H9 (cell line): ENCODE measurements at regions not wholly inside any gene's neighbourhood (a gene's known extent, or its start where the extent isn't known, plus 50 kb on each side); places are given as distances from the start of the nearest gene placed in this dataset.

Source experiments
- DNase-seq: peaks from one replicate; pipeline ENCODE4 v3.0.0-alpha.2; 2017
- H2AFZ ChIP-seq: one replicate; pipeline ENCODE4 v1.6.1; 2013; ENCODE audit warnings: mild to moderate bottlenecking, low read length, control low read depth, moderate library complexity
- H2AK5ac ChIP-seq: 2 replicates; pipeline ENCODE4 v1.6.1; 2013; ENCODE audit warnings: low read length, control low read depth, mixed read lengths; ENCODE audit not compliant: insufficient read length
- H2BK120ac ChIP-seq: one replicate; pipeline ENCODE4 v1.6.1; 2013; ENCODE audit warnings: low read depth, mild to moderate bottlenecking, low read length, control low read depth, inconsistent platforms; ENCODE audit not compliant: poor library complexity, severe bottlenecking
- H2BK12ac ChIP-seq: 2 replicates; pipeline ENCODE4 v1.6.1; 2013; ENCODE audit warnings: low read length, control low read depth, mixed read lengths, low read depth; ENCODE audit not compliant: insufficient read length
- H2BK15ac ChIP-seq: 2 replicates; pipeline ENCODE4 v1.6.1; 2013; ENCODE audit warnings: low read depth, low read length, control low read depth
- H2BK20ac ChIP-seq: one replicate; pipeline ENCODE4 v1.6.1; 2013; ENCODE audit warnings: low read depth, mild to moderate bottlenecking, low read length, control low read depth, inconsistent platforms; ENCODE audit not compliant: poor library complexity, severe bottlenecking
- H2BK5ac ChIP-seq: 2 replicates; pipeline ENCODE4 v1.6.1; 2013; ENCODE audit warnings: low read length, control low read depth, mixed read lengths; ENCODE audit not compliant: insufficient read length
- H3K14ac ChIP-seq: 2 replicates; pipeline ENCODE4 v1.6.1; 2013; ENCODE audit warnings: low read length, control low read depth; ENCODE audit not compliant: insufficient read depth
- H3K18ac ChIP-seq: 2 replicates; pipeline ENCODE4 v1.6.1; 2013; ENCODE audit warnings: low read depth, mild to moderate bottlenecking, mixed read lengths, low read length, control low read depth; ENCODE audit not compliant: insufficient read length
- H3K23ac ChIP-seq: 2 replicates; pipeline ENCODE4 v1.6.1; 2013; ENCODE audit warnings: low read length, control low read depth, mixed read lengths, low read depth; ENCODE audit not compliant: insufficient read length
- H3K23me2 ChIP-seq: 2 replicates; pipeline ENCODE4 v1.6.1; 2013; ENCODE audit warnings: low read depth, mild to moderate bottlenecking, mixed read lengths, low read length, control low read depth; ENCODE audit not compliant: insufficient read length, poor library complexity, severe bottlenecking
- H3K27ac ChIP-seq: 2 replicates; pipeline ENCODE4 v1.5.1; 2013; ENCODE audit warnings: low read length, control low read depth, mixed read lengths, low read depth; ENCODE audit not compliant: insufficient read length
- H3K27me3 ChIP-seq: 2 replicates; pipeline ENCODE4 v1.6.1; 2013; ENCODE audit warnings: low read length, control low read depth, inconsistent platforms; ENCODE audit not compliant: insufficient read depth
- H3K4ac ChIP-seq: 2 replicates; pipeline ENCODE4 v1.6.1; 2013; ENCODE audit warnings: low read depth, mild to moderate bottlenecking, control low read depth, inconsistent platforms, low read length, moderate library complexity
- H3K4me1 ChIP-seq: 2 replicates; pipeline ENCODE4 v1.6.1; 2013; ENCODE audit warnings: low read length, control low read depth, inconsistent platforms; ENCODE audit not compliant: insufficient read depth
- H3K4me2 ChIP-seq: 2 replicates; pipeline ENCODE4 v1.6.1; 2013; ENCODE audit warnings: low read length, control low read depth, mixed read lengths; ENCODE audit not compliant: insufficient read length, insufficient read depth
- H3K56ac ChIP-seq: 2 replicates; pipeline ENCODE4 v1.6.1; 2013; ENCODE audit warnings: low read depth, mild to moderate bottlenecking, mixed read lengths, low read length, control low read depth; ENCODE audit not compliant: insufficient read length
- H3K79me1 ChIP-seq: 2 replicates; pipeline ENCODE4 v1.6.1; 2013; ENCODE audit warnings: low read depth, mild to moderate bottlenecking, moderate library complexity, low read length, control low read depth, inconsistent platforms; ENCODE audit not compliant: insufficient read depth, poor library complexity, severe bottlenecking
- H3K79me2 ChIP-seq: 2 replicates; pipeline ENCODE4 v1.6.1; 2013; ENCODE audit warnings: low read length, control low read depth, inconsistent platforms; ENCODE audit not compliant: insufficient read depth
- H3K9ac ChIP-seq: 2 replicates; pipeline ENCODE4 v1.6.1; 2013; ENCODE audit warnings: low read length, control low read depth, mixed read lengths; ENCODE audit not compliant: insufficient read length; ENCODE audit errors: extremely low read depth
- H3K9me3 ChIP-seq: one replicate; pipeline ENCODE4 v1.6.1; 2013; ENCODE audit warnings: low read depth, low read length, inconsistent platforms; ENCODE audit not compliant: control insufficient read depth
- H3T11ph ChIP-seq: one replicate; pipeline ENCODE4 v1.6.1; 2013; ENCODE audit warnings: mild to moderate bottlenecking, low read length, control low read depth, inconsistent platforms
- H4K20me1 ChIP-seq: one replicate; pipeline ENCODE4 v1.6.1; 2013; ENCODE audit not compliant: control insufficient read depth, insufficient read length, insufficient read depth
- H4K5ac ChIP-seq: 2 replicates; pipeline ENCODE4 v1.6.1; 2013; ENCODE audit warnings: low read depth, mild to moderate bottlenecking, mixed read lengths, low read length, control low read depth; ENCODE audit not compliant: insufficient read length
- H4K8ac ChIP-seq: replicated peaks from 2 replicates; pipeline ENCODE4 v1.6.1; 2013; ENCODE audit warnings: low read length, control low read depth, mixed read lengths, low read depth; ENCODE audit not compliant: insufficient read length
- H4K91ac ChIP-seq: 2 replicates; pipeline ENCODE4 v1.6.1; 2013; ENCODE audit warnings: low read depth, mild to moderate bottlenecking, moderate library complexity, mixed read lengths, low read length, control low read depth; ENCODE audit not compliant: insufficient read length
- H3K27ac Mint-ChIP-seq, 3 experiments: 2 replicates in 2 of 3; 3 replicates in 1 of 3; pipeline ENCODE4 v1.8.0; 2020 to 2021; ENCODE audit warnings: mixed read lengths in 3 of 3, mild to moderate bottlenecking in 1 of 3, moderate library complexity in 1 of 3
- H3K27me3 Mint-ChIP-seq: 2 replicates; pipeline ENCODE4 v1.8.0; 2021; ENCODE audit warnings: low read depth, mild to moderate bottlenecking, moderate library complexity, mixed read lengths
- H3K36me3 Mint-ChIP-seq, 3 experiments: 2 replicates in 2 of 3; 3 replicates in 1 of 3; pipeline ENCODE4 v1.8.0; 2020 to 2021; ENCODE audit warnings: low read depth in 3 of 3, mixed read lengths in 3 of 3; ENCODE audit not compliant: insufficient read depth in 1 of 3
- H3K4me1 Mint-ChIP-seq, 2 experiments: 2 replicates each; pipeline ENCODE4 v1.8.0; 2020; ENCODE audit warnings: mixed read lengths in 2 of 2
- H3K4me3 Mint-ChIP-seq, 2 experiments: 2 replicates in 1 of 2; 3 replicates in 1 of 2; pipeline ENCODE4 v1.8.0; 2020 to 2021; ENCODE audit warnings: mild to moderate bottlenecking in 2 of 2, mixed read lengths in 2 of 2, moderate library complexity in 1 of 2
- H3K9me3 Mint-ChIP-seq, 2 experiments: 2 replicates in 1 of 2; 3 replicates in 1 of 2; pipeline ENCODE4 v1.8.0; 2020; ENCODE audit warnings: mild to moderate bottlenecking in 2 of 2, mixed read lengths in 2 of 2, moderate library complexity in 1 of 2
- WGBS: extraction: QIAGEN DNeasy Blood & Tissue Kit; methylation state at CpG from one replicate; pipeline ENCODE4 v1.1.7; 2013; ENCODE audit warnings: missing lambda C conversion rate, low lambda C conversion rate, mixed read lengths; ENCODE audit not compliant: insufficient read length; ENCODE audit errors: extremely low coverage; 5-methylcytosine and 5-hydroxymethylcytosine counted together
- TF ChIP-seq, protein P1 (sequence below): fragments of 200-600 bp; sonication (generic); conservative IDR thresholded peaks from 3 replicates; pipeline ENCODE4 v1.8.0; 2021; ENCODE audit warnings: antibody characterized with exemption, mild to moderate bottlenecking

DNA sequence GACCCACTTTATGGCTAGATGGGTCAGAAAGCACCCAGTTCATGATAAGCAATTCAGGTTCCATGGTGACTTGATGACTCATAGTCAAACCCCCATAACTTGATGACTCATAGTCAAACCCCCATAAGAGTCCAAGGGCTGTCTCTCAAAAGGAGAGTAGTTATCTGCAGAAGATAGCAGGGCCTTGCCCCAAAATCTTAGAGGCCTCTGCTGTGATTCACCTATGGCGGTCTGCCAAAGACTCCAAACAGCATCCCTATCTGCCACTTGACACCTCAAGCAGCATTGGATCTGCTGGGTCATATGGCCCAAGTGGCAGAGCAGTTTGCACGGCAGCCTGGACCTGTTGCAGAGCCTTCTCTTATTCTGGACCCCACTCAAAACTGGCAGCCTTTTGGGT, 395.2 kb upstream of the KIF2A start:
- no peak overlapping the region for H2BK12ac ChIP-seq
- no peak overlapping the region for H4K8ac ChIP-seq
- H2BK15ac ChIP-seq = no peak overlapping the region
- H3K18ac ChIP-seq = no peak overlapping the region
- no peak overlapping the region for H3K9ac ChIP-seq
- WGBS = no CpG with 5 or more reads among the region's 2 CpGs
- H3K4ac ChIP-seq = no peak overlapping the region
- Mint-ChIP-seq H3K36me3 (peaks cover 5 to 10% (median 5%) of the 10 kb centered on the region in 3 experiments; a peak in 6 of 7 replicates), H3K4me3 (no peak overlapping the region), H3K27me3 (no peaks in the 10 kb centered on the region), H3K27ac (no peak overlapping the region), H3K4me1 (peaks cover 2 to 10% of the 10 kb centered on the region in 2 experiments; a peak in 3 of 4 replicates), H3K9me3 (peaks cover 13 to 16% of the 10 kb centered on the region in 2 experiments)
- no peak overlapping the region for H2AFZ ChIP-seq
- DNase-seq = no peak
- H2BK5ac ChIP-seq = no peak overlapping the region
- H3K27ac ChIP-seq = no peak overlapping the region
- no peaks in the 10 kb centered on the region for H3K79me2 ChIP-seq
- H2BK120ac ChIP-seq = no peak overlapping the region
- H4K20me1 ChIP-seq = no peaks in the 10 kb centered on the region
- H3K27me3 ChIP-seq = no peaks in the 10 kb centered on the region
- no peak overlapping the region for H3K14ac ChIP-seq
- no peak overlapping the region for H3K56ac ChIP-seq
- TF ChIP-seq, protein P1, sequence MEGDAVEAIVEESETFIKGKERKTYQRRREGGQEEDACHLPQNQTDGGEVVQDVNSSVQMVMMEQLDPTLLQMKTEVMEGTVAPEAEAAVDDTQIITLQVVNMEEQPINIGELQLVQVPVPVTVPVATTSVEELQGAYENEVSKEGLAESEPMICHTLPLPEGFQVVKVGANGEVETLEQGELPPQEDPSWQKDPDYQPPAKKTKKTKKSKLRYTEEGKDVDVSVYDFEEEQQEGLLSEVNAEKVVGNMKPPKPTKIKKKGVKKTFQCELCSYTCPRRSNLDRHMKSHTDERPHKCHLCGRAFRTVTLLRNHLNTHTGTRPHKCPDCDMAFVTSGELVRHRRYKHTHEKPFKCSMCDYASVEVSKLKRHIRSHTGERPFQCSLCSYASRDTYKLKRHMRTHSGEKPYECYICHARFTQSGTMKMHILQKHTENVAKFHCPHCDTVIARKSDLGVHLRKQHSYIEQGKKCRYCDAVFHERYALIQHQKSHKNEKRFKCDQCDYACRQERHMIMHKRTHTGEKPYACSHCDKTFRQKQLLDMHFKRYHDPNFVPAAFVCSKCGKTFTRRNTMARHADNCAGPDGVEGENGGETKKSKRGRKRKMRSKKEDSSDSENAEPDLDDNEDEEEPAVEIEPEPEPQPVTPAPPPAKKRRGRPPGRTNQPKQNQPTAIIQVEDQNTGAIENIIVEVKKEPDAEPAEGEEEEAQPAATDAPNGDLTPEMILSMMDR = no peak
- H3T11ph ChIP-seq = no peak overlapping the region
- H2BK20ac ChIP-seq = no peak overlapping the region
- no peak overlapping the region for H3K23ac ChIP-seq
- H3K9me3 ChIP-seq = no peaks in the 10 kb centered on the region
- H3K4me1 ChIP-seq = no peaks in the 10 kb centered on the region; the same call in 1 of the 2 replicates
- no peak overlapping the region for H2AK5ac ChIP-seq
- H3K4me2 ChIP-seq = no peak overlapping the region
- no peaks in the 10 kb centered on the region for H3K79me1 ChIP-seq
- no peak overlapping the region for H4K91ac ChIP-seq
- no peak overlapping the region for H4K5ac ChIP-seq
- no peaks in the 10 kb centered on the region for H3K23me2 ChIP-seq
